GM19238 (cell line): ENCODE measurements at regions not wholly inside any gene's neighbourhood (a gene's known extent, or its start where the extent isn't known, plus 50 kb on each side); places are given as distances from the start of the nearest gene placed in this dataset.
"Not testable (repeated sequence)": the region's sequence is repeated elsewhere in the genome, so short reads cannot be mapped to it uniquely, and the experiment has no call there.

Source experiments
- DNase-seq: peaks from one replicate; pipeline ENCODE4 v3.0.0; 2011; ENCODE audit warnings: low spot score; ENCODE audit not compliant: insufficient read length

GRCh38 chr20:39990692-39991091, 698.3 kb downstream of the MAFB start:
- DNase-seq: no peak

- DNase-seq: no peak
These were observed 700.0 kb downstream of the MAFB start for GRCh38 chr20:39988991-39989390.

GRCh38 chr20:39986173-39986904, 702.7 kb downstream of the MAFB start:
- DNase-seq: no peak

- DNase-seq: no peak
These were observed 703.7 kb downstream of the MAFB start for GRCh38 chr20:39985271-39985827.

GRCh38 chr20:39983655-39984054, 705.4 kb downstream of the MAFB start:
- DNase-seq: no peak

- DNase-seq: no peak
These were observed 705.9 kb downstream of the MAFB start for GRCh38 chr20:39983183-39983582.

- DNase-seq: no peak
These were observed 714.0 kb downstream of the MAFB start for GRCh38 chr20:39974966-39975501.

GRCh38 chr20:39968495-39968894, 720.5 kb downstream of the MAFB start:
- DNase-seq: no peak

GRCh38 chr20:39967806-39968205, 721.2 kb downstream of the MAFB start:
- no peak for DNase-seq

GRCh38 chr20:39961637-39962244, 727.3 kb downstream of the MAFB start:
- no peak for DNase-seq

- no peak for DNase-seq
These were observed 728.3 kb downstream of the MAFB start for GRCh38 chr20:39960522-39961428.

- not testable (repeated sequence) for DNase-seq
These were observed 731.1 kb downstream of the MAFB start for GRCh38 chr20:39957911-39958310.

GRCh38 chr20:39954621-39955020, 734.4 kb downstream of the MAFB start:
- no peak for DNase-seq

- no peak for DNase-seq
These were observed 742.1 kb downstream of the MAFB start for GRCh38 chr20:39946931-39947330.

GRCh38 chr20:39946053-39946810, 742.8 kb downstream of the MAFB start:
- DNase-seq: no peak

GRCh38 chr20:39944861-39945260, 744.2 kb downstream of the MAFB start:
- no peak for DNase-seq

GRCh38 chr20:39943336-39943735, 745.7 kb downstream of the MAFB start:
- no peak for DNase-seq

- DNase-seq: no peak
These were observed 747.8 kb downstream of the MAFB start for GRCh38 chr20:39941245-39941644.

- no peak for DNase-seq
These were observed 749.7 kb downstream of the MAFB start for GRCh38 chr20:39939241-39939865.

GRCh38 chr20:39936401-39936800, 752.6 kb downstream of the MAFB start:
- no peak for DNase-seq
